ENCODE measurements at regions not wholly inside any gene's neighbourhood (a gene's known extent, or its start where the extent isn't known, plus 50 kb on each side); places are given as distances from the start of the nearest gene placed in this dataset.

DNA sequence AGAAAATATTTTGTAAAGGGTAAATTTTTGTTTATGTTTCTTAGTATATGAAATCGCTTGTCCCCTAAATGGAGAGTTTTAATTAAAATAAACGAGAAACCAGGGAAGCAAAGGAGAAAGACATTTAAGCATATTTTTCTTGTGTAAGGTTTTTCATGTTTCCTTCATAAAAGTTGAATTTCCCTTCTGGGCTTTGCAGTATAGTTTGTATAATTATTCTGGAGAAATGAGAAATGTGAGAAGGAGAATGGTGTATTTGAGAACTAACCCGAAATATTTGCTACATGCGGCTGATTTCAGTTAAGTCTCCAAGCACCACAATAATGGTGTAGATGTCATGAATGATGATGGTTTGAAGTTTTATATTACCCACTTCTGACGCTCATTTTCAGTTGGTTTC lies 307.7 kb upstream of the SEL1L start:
- Histone ChIP-seq H3K4me3 (ENCODE audit: low read length) (no peak overlapping the region), H3K4me1 (ENCODE audit: control insufficient read depth, insufficient read depth, low read length) (peaks cover 3% of the 10 kb centered on the region), H3K27me3 (replicated peaks; ENCODE audit: control insufficient read depth, insufficient read depth, low read length) (no peaks in the 10 kb centered on the region), H3K9me3 (ENCODE audit: control insufficient read depth, low read length) (peaks cover 6% of the 10 kb centered on the region), H3K36me3 (ENCODE audit: control insufficient read depth, insufficient read depth, low read length, severe bottlenecking) (no peaks in the 10 kb centered on the region), H3K9ac (ENCODE audit: low read length) (no peak overlapping the region)
- DNase-seq (ENCODE audit: low read depth): no peak

DNA sequence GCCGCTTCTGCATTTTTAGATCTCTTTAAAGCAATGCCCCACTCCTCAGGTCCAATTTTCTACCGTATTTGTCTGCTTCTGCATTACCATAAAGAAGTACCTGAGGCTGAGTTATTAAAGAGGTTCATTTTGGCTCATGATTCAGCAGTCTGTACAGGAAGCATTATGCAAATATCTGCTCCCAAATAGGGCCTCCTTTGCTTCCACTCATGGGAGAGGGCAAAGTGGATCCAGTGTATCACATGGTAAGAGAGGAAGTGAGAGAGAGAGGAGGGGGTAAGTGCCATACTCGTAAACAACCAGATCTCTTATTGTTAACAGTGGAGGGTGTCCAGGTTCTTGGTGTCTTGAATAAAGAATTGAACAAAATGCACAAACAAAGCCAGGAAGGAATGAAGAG lies 316.1 kb upstream of the SEL1L start:
- H3K36me3 ChIP-seq (ENCODE audit: control insufficient read depth, insufficient read depth, low read length, severe bottlenecking): no peaks in the 10 kb centered on the region

DNA sequence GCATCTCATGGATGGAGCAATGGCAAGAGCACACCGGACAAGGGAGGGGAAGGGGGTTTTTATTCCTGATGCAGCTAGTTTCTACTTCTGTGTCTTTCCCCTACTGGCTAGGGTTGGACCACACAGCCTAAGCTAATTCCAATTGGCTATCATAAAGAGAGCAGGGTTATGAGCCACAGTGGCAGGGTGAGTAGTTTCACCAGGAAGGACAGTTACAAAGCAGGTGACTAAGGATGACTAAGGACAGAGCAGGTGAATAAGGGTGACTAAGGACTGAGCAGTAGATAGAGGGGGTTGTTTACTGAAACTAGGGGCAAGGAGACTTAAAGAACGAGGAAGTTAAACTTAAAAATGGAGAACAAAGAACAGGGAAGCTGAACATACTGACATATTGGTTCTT lies 321.4 kb upstream of the SEL1L start:
- Histone ChIP-seq H3K4me3 (ENCODE audit: low read length) (no peak overlapping the region), H3K4me1 (ENCODE audit: control insufficient read depth, insufficient read depth, low read length) (no peaks in the 10 kb centered on the region), H3K9me3 (ENCODE audit: control insufficient read depth, low read length) (peaks cover 22% of the 10 kb centered on the region), H3K27me3 (replicated peaks; ENCODE audit: control insufficient read depth, insufficient read depth, low read length) (no peaks in the 10 kb centered on the region), H3K36me3 (ENCODE audit: control insufficient read depth, insufficient read depth, low read length, severe bottlenecking) (no peaks in the 10 kb centered on the region), H3K9ac (ENCODE audit: low read length) (no peak overlapping the region)
- no peak for DNase-seq (ENCODE audit: low read depth)

More for the DNA sequence above, 316.1 kb upstream of the SEL1L start:
- Histone ChIP-seq H3K4me1 (ENCODE audit: control insufficient read depth, insufficient read depth, low read length) (no peaks in the 10 kb centered on the region), H3K9me3 (ENCODE audit: control insufficient read depth, low read length) (peaks cover 20% of the 10 kb centered on the region), H3K27me3 (replicated peaks; ENCODE audit: control insufficient read depth, insufficient read depth, low read length) (no peaks in the 10 kb centered on the region), H3K4me3 (ENCODE audit: low read length) (no peak overlapping the region), H3K9ac (ENCODE audit: low read length) (no peak overlapping the region)
- no peak for DNase-seq (ENCODE audit: low read depth)

DNA sequence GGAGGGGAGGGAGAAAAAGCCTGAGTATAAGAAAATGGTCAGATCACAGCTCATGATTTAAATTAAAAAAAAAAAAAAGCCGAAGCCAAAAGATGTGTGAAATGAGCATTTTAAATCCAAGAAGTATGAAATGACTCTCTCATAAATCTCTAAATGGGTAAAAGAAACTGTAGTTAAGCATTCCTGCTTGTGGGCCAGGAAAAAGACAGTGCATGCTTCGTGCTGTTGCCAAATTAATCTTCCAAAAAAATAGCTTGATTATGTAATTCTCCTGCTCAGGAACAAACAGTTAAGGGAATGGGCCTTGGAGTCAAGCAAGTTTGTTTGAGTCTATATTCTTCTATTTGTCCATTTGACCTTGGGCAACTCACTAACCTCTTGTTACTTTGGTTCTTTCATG lies 325.4 kb upstream of the SEL1L start:
- no peak for DNase-seq (ENCODE audit: low read depth)
- no peak overlapping the region for H3K9ac ChIP-seq (ENCODE audit: low read length)
- peaks cover 22% of the 10 kb centered on the region for H3K9me3 ChIP-seq (ENCODE audit: control insufficient read depth, low read length)
- no peak overlapping the region for H3K4me3 ChIP-seq (ENCODE audit: low read length)
- no peaks in the 10 kb centered on the region for H3K27me3 ChIP-seq (replicated peaks; ENCODE audit: control insufficient read depth, insufficient read depth, low read length)
- H3K4me1 ChIP-seq (ENCODE audit: control insufficient read depth, insufficient read depth, low read length): no peaks in the 10 kb centered on the region
- H3K36me3 ChIP-seq (ENCODE audit: control insufficient read depth, insufficient read depth, low read length, severe bottlenecking): no peaks in the 10 kb centered on the region

DNA sequence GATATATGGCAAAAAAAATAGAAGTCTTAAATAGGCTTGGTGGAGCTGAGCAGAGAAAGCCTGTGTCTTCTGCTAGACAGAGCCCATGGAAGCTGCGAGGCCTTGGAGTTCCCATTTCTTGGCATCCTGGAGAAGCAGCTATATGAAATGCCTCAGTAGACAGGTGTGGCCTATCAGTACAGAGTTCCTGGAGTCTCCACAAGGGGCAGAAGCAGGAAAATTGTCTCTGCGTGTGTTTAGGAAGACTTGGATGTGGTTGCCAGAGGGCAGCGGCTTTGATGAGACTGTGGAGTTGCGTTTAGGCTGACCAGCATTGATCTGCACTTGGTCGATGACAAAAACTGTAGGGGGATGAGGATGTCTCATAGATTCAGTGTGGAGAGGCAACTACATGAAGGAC lies 334.5 kb upstream of the SEL1L start:
- no peak for DNase-seq (ENCODE audit: low read depth)
- Histone ChIP-seq H3K9me3 (ENCODE audit: control insufficient read depth, low read length) (no peaks in the 10 kb centered on the region), H3K27me3 (replicated peaks; ENCODE audit: control insufficient read depth, insufficient read depth, low read length) (no peaks in the 10 kb centered on the region), H3K4me3 (ENCODE audit: low read length) (no peak overlapping the region), H3K4me1 (ENCODE audit: control insufficient read depth, insufficient read depth, low read length) (no peaks in the 10 kb centered on the region), H3K9ac (ENCODE audit: low read length) (no peak overlapping the region), H3K36me3 (ENCODE audit: control insufficient read depth, insufficient read depth, low read length, severe bottlenecking) (no peaks in the 10 kb centered on the region)

DNA sequence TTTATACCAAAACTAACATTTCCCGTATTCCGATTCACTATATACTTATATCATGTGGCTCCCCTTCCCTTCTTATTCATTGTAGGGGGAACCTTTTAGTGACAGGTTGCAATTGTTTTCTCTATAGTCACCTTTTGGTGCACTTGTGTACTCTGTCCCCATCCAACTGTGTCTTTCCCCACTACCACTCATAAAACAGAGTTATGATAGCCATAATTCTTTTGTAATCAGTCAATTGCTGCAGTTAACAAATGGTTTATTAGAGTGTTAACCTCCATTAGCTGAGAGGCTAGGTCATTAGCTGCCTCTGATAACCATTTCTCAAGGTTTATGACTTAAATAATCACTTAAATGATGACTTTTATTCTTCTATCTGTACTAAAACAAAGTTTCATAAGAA lies 338.1 kb upstream of the SEL1L start:
- no peaks in the 10 kb centered on the region for H3K27me3 ChIP-seq (replicated peaks; ENCODE audit: control insufficient read depth, insufficient read depth, low read length)
- H3K36me3 ChIP-seq (ENCODE audit: control insufficient read depth, insufficient read depth, low read length, severe bottlenecking): no peaks in the 10 kb centered on the region
- no peaks in the 10 kb centered on the region for H3K4me1 ChIP-seq (ENCODE audit: control insufficient read depth, insufficient read depth, low read length)
- no peak overlapping the region for H3K4me3 ChIP-seq (ENCODE audit: low read length)
- no peak for DNase-seq (ENCODE audit: low read depth)
- peaks cover 4% of the 10 kb centered on the region for H3K9me3 ChIP-seq (ENCODE audit: control insufficient read depth, low read length)
- no peak overlapping the region for H3K9ac ChIP-seq (ENCODE audit: low read length)

DNA sequence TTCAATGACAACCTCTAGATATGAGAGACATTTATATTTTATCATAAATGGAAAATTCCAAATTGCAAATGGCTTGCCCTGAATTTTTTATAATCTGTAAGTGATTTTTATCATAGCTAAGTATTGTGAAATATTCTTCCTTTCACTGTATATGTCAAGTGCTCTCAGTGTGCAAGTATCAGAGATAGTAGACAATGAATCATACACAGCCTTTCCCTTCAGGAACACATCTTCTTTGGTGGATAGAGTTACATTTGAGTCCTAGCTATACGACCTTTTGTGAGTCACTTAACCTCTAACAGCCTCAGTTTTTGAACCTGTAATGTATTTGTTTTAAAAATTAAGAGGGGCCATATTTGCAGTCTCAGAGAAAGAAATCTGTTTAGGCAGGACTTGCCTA lies 350.7 kb upstream of the SEL1L start:
- DNase-seq (ENCODE audit: low read depth): no peak
- Histone ChIP-seq H3K27me3 (replicated peaks; ENCODE audit: control insufficient read depth, insufficient read depth, low read length) (no peaks in the 10 kb centered on the region), H3K4me3 (ENCODE audit: low read length) (no peak overlapping the region), H3K9ac (ENCODE audit: low read length) (no peak overlapping the region), H3K9me3 (ENCODE audit: control insufficient read depth, low read length) (no peaks in the 10 kb centered on the region), H3K4me1 (ENCODE audit: control insufficient read depth, insufficient read depth, low read length) (no peaks in the 10 kb centered on the region), H3K36me3 (ENCODE audit: control insufficient read depth, insufficient read depth, low read length, severe bottlenecking) (no peaks in the 10 kb centered on the region)

DNA sequence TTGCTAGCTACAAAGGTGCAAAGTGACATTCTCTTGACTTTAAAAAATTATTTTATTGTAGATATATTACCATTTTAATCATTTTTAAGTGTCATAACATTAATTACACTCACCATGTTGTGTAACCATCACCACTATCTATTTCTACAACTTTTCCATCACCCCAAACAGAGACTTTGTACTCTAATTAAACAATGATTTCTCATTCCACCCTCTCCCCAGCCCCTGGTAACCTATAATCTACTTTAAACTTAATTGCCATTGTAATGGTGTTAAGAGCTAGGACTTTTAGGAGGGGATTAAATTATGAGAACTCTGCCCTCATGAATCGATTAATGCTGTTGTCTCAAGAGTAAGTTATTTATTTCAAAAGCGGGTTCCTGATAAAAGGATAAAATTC lies 352.9 kb upstream of the SEL1L start:
- no peak overlapping the region for H3K9ac ChIP-seq (ENCODE audit: low read length)
- no peaks in the 10 kb centered on the region for H3K27me3 ChIP-seq (replicated peaks; ENCODE audit: control insufficient read depth, insufficient read depth, low read length)
- no peak for DNase-seq (ENCODE audit: low read depth)
- H3K4me1 ChIP-seq (ENCODE audit: control insufficient read depth, insufficient read depth, low read length): no peaks in the 10 kb centered on the region
- H3K9me3 ChIP-seq (ENCODE audit: control insufficient read depth, low read length): no peaks in the 10 kb centered on the region
- no peaks in the 10 kb centered on the region for H3K36me3 ChIP-seq (ENCODE audit: control insufficient read depth, insufficient read depth, low read length, severe bottlenecking)
- H3K4me3 ChIP-seq (ENCODE audit: low read length): no peak overlapping the region

DNA sequence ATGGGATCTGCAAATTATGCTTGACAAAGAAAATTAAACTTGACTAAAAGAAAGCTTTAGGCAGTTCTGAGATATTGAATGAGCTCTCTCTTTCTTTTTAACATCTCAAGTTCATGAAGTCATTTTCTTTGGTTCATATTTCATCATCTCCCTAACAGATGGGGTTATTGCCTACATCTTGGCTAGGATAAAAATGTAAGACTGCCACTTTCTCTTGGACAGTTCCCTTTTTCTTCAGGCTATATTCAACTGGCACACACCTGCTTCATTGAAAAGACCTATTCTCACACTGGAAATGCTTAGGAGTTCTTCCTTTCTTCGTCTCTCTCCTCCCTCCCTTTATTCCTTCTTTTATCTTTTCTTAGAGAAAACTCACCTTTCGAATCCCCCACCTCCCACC lies 355.9 kb upstream of the SEL1L start:
- Histone ChIP-seq H3K4me1 (ENCODE audit: control insufficient read depth, insufficient read depth, low read length) (no peaks in the 10 kb centered on the region), H3K36me3 (ENCODE audit: control insufficient read depth, insufficient read depth, low read length, severe bottlenecking) (no peaks in the 10 kb centered on the region), H3K4me3 (ENCODE audit: low read length) (no peak overlapping the region), H3K9ac (ENCODE audit: low read length) (no peak overlapping the region), H3K9me3 (ENCODE audit: control insufficient read depth, low read length) (no peaks in the 10 kb centered on the region), H3K27me3 (replicated peaks; ENCODE audit: control insufficient read depth, insufficient read depth, low read length) (no peaks in the 10 kb centered on the region)
- DNase-seq (ENCODE audit: low read depth): no peak

DNA sequence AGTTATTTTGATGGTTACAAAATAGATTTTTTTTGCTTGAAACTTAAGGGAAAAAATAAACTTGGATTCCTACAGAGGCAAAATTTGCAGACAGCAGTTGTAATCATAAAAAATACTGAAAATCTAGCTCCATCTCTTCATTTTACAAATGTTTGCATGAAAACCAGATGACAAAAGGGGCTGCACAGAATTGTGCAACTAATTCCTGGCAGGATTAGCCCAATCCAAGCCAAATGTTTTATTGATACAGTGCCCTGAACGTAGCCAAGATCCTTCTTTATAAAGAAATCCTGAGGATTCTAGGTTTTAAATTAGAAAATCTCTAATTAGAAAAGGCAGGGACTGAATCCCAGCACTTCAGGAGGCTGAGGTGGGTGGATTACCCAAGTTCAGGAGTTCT lies 356.4 kb upstream of the SEL1L start:
- DNase-seq (ENCODE audit: low read depth): no peak

DNA sequence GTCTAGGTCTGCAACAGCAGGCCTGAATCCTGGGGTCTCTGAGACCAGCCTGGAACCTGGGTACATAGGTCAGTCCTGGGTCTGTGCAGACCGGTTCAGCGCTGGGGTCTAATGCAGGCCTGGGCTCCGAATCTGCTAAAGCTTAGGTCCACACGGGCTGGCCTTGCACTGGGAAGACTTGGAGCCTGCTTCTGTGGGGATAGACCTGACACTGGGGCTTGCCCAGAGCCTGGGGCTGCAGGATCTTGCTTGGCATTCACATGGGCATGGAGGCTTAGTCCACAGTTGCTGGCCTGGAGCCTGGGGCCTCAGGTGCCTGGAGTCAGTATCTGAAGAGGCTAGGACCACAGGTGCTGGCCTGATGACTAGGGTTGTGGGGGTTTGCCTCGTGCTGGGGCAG lies 369.8 kb upstream of the SEL1L start:
- Histone ChIP-seq H3K27me3 (replicated peaks; ENCODE audit: control insufficient read depth, insufficient read depth, low read length) (no peaks in the 10 kb centered on the region), H3K36me3 (ENCODE audit: control insufficient read depth, insufficient read depth, low read length, severe bottlenecking) (no peaks in the 10 kb centered on the region), H3K4me3 (ENCODE audit: low read length) (no peak overlapping the region), H3K4me1 (ENCODE audit: control insufficient read depth, insufficient read depth, low read length) (no peaks in the 10 kb centered on the region), H3K9ac (ENCODE audit: low read length) (no peak overlapping the region), H3K9me3 (ENCODE audit: control insufficient read depth, low read length) (peaks cover 32% of the 10 kb centered on the region)
- no peak for DNase-seq (ENCODE audit: low read depth)

More for the DNA sequence above, 356.4 kb upstream of the SEL1L start:
- Histone ChIP-seq H3K4me1 (ENCODE audit: control insufficient read depth, insufficient read depth, low read length) (no peaks in the 10 kb centered on the region), H3K9me3 (ENCODE audit: control insufficient read depth, low read length) (no peaks in the 10 kb centered on the region), H3K9ac (ENCODE audit: low read length) (no peak overlapping the region), H3K36me3 (ENCODE audit: control insufficient read depth, insufficient read depth, low read length, severe bottlenecking) (no peaks in the 10 kb centered on the region), H3K27me3 (replicated peaks; ENCODE audit: control insufficient read depth, insufficient read depth, low read length) (no peaks in the 10 kb centered on the region), H3K4me3 (ENCODE audit: low read length) (no peak overlapping the region)

DNA sequence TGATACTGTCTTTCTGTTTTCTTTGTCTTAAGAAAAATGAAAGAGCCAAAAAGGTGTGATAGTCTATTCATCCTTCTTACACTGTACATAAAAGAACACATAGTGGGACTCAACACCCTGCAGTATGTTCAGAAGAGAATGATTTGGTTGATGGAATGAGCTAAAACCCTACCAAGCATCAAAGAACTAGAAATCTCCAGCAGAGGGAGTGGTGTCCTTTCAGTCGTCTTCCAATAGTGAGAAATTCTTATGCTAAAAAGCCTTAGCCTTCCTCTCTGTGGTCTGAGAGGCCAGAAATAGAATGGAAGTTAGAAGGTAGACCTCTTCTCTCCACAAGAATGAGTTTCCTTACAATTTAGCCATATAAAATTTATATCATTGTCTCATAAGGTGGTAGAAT lies 393.4 kb upstream of the SEL1L start:
- no peak for DNase-seq (ENCODE audit: low read depth)
- no peaks in the 10 kb centered on the region for H3K36me3 ChIP-seq (ENCODE audit: control insufficient read depth, insufficient read depth, low read length, severe bottlenecking)
- no peaks in the 10 kb centered on the region for H3K4me1 ChIP-seq (ENCODE audit: control insufficient read depth, insufficient read depth, low read length)
- no peak overlapping the region for H3K4me3 ChIP-seq (ENCODE audit: low read length)
- H3K9me3 ChIP-seq (ENCODE audit: control insufficient read depth, low read length): no peaks in the 10 kb centered on the region
- no peak overlapping the region for H3K9ac ChIP-seq (ENCODE audit: low read length)
- no peaks in the 10 kb centered on the region for H3K27me3 ChIP-seq (replicated peaks; ENCODE audit: control insufficient read depth, insufficient read depth, low read length)

Measured in adipocyte (in vitro differentiated cells).